ENCODE measurements at regions not wholly inside any gene's neighbourhood (a gene's known extent, or its start where the extent isn't known, plus 50 kb on each side); places are given as distances from the start of the nearest gene placed in this dataset.

DNA sequence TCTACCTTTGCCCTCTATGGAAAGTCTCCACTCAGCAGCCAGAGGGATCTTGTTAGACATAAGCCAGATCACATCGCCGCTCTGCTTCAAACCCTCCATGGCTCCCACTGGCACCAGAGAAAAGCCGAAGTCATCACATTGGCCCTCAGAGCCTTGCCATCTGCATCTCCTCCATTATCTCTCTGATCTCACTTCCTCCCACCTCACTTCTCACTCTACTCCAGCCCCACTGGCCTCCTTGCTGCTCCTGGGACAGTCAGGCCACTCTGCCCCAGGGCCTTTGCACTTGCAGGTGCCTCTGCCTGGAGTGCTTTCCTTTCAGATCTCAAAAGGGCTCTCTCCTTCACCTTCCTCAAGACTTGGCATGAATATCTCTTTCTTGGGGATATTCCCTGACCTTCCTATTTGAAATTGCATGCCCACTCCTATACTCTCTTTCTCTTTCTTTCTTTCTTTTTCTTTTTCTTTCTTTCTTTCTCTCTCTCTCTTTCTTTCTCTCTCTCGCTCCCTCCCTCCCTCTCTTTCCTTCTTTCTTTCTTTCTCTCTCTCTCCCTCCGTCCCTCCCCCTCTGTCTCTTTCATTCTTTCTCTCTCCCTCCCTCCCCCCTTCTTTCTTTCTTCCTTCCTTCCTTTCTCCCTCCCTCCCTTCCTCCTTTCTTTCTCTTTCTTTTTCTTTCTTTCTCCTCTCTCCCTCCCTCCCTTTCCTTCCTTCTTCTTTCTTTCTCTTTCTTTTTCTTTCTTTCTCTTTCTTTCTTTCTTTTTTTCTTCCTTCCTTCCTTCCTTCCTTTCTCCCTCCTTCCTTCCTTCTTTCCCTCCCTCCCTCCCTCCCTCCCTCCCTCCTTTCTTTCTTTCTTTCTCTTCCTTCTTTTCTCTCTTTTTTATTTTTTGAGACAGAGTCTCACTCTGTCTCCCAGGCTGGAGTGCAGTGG lies 96.0 kb upstream of the CASZ1 start:
- no peaks in the 10 kb centered on the region for H3K9me3 ChIP-seq (ENCODE audit: low read length)
- no peaks in the 10 kb centered on the region for H3K9me2 ChIP-seq (ENCODE audit: insufficient read depth, low read length)
- H3K9ac ChIP-seq (ENCODE audit: low read length), result no peak overlapping the region
- peaks cover 11% of the 10 kb centered on the region for H3K27me3 ChIP-seq (ENCODE audit: insufficient read depth, low read depth, low read length)
- TF ChIP-seq CTCF (IDR thresholded peaks at IDR 0.05; ENCODE audit: poor library complexity, severe bottlenecking) (no peak), SMC3 (conservative IDR thresholded peaks at IDR 0.05; ENCODE audit: poor library complexity) (no peak), EP300 (conservative IDR thresholded peaks at IDR 0.05; ENCODE audit: poor library complexity, severe bottlenecking) (no peak), MXI1 (conservative IDR thresholded peaks at IDR 0.05; ENCODE audit: poor library complexity, severe bottlenecking) (no peak), POLR2AphosphoS5 (IDR thresholded peaks at IDR 0.05) (no peak), RAD21 (conservative IDR thresholded peaks at IDR 0.05) (no peak), TAF1 (IDR thresholded peaks at IDR 0.05; ENCODE audit: low read depth) (no peak), EZH2 (IDR thresholded peaks at IDR 0.05; ENCODE audit: borderline replicate concordance, insufficient read depth, low read length, poor library complexity, severe bottlenecking) (no peak), REST (IDR thresholded peaks at IDR 0.05; ENCODE audit: borderline replicate concordance) (no peak)
- H3K27ac ChIP-seq (ENCODE audit: low read length), result no peak overlapping the region
- no peaks in the 10 kb centered on the region for H3K36me3 ChIP-seq (ENCODE audit: insufficient read depth, low read length)
- no peaks in the 10 kb centered on the region for H3K79me2 ChIP-seq (replicated peaks; ENCODE audit: insufficient read depth, low read length)
- H3K4me3 ChIP-seq (ENCODE audit: low read length), result no peak overlapping the region
- H2AFZ ChIP-seq (ENCODE audit: low read depth, low read length), result no peak overlapping the region
- H3F3A ChIP-seq (ENCODE audit: insufficient read depth, low read length, poor library complexity, severe bottlenecking), result no peaks in the 10 kb centered on the region
- no peak overlapping the region for H3K4me2 ChIP-seq (ENCODE audit: low read length)
- H4K20me1 ChIP-seq (ENCODE audit: insufficient read depth), result no peaks in the 10 kb centered on the region

DNA sequence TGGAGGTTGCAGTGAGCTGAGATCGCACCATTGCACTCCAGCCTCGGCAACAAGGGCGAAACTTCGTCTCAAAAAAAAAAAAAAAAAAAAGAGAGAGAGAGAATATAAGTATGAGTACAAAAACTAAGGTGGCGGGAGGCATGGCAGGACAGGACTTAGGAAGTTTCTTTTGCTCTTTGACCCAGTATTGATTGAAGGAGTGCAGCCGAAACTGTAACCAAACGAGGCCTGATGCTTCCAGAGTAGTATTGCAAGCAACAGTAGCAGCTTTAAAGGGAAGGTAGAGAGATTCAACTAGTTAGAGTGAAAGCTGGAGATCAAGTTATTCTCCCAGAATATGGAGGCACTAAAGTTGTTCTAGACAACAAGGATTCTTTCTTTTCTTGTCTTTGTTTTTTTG lies 99.2 kb upstream of the CASZ1 start:
- Histone ChIP-seq H3K36me3 (ENCODE audit: insufficient read depth, low read length) (no peaks in the 10 kb centered on the region), H3K9me2 (ENCODE audit: insufficient read depth, low read length) (no peaks in the 10 kb centered on the region), H3K4me3 (ENCODE audit: low read length) (no peak overlapping the region), H4K20me1 (ENCODE audit: insufficient read depth) (no peaks in the 10 kb centered on the region), H3K9me3 (ENCODE audit: low read length) (no peaks in the 10 kb centered on the region), H3F3A (ENCODE audit: insufficient read depth, low read length, poor library complexity, severe bottlenecking) (no peaks in the 10 kb centered on the region), H2AFZ (ENCODE audit: low read depth, low read length) (no peak overlapping the region), H3K9ac (ENCODE audit: low read length) (no peak overlapping the region), H3K27me3 (ENCODE audit: insufficient read depth, low read depth, low read length) (no peaks in the 10 kb centered on the region), H3K79me2 (replicated peaks; ENCODE audit: insufficient read depth, low read length) (no peaks in the 10 kb centered on the region), H3K27ac (ENCODE audit: low read length) (no peak overlapping the region), H3K4me2 (ENCODE audit: low read length) (no peak overlapping the region)
- TF ChIP-seq CTCF (IDR thresholded peaks at IDR 0.05; ENCODE audit: poor library complexity, severe bottlenecking) (no peak), TAF1 (IDR thresholded peaks at IDR 0.05; ENCODE audit: low read depth) (no peak)
